SK-N-SH (cell line): ENCODE measurements at regions not wholly inside any gene's neighbourhood (a gene's known extent, or its start where the extent isn't known, plus 50 kb on each side); places are given as distances from the start of the nearest gene placed in this dataset.

Experiments
- CTCF ChIA-PET: fragments of 300-600, 350-600 bp; formaldehyde crosslinking; extraction: SDS; loops from one replicate; lab custom pipeline; 2021; lab: Yijun Ruan, JAX
- POLR2A ChIA-PET: fragments of 350-600 bp; sonication (Branson Sonifier 250); formaldehyde crosslinking; extraction: SDS; loops from one replicate; lab custom pipeline; 2020; ENCODE audit warnings: antibody characterized with exemption, inconsistent platforms; lab: Yijun Ruan, JAX
- DNase-seq: peaks from one replicate; pipeline ENCODE4 v3.0.0; 2012
- H2AFZ ChIP-seq: fragments of 200-600 bp; sonication (generic); 2 replicates; pipeline ENCODE4 v1.8.1; 2016; ENCODE audit warnings: antibody characterized with exemption, mild to moderate bottlenecking, low read depth
- H3F3A ChIP-seq: fragments of 200-600 bp; sonication (generic); replicated peaks from 2 replicates; pipeline ENCODE3; 2016; ENCODE audit warnings: antibody characterized with exemption, mild to moderate bottlenecking; ENCODE audit not compliant: insufficient read depth
- H3K27ac ChIP-seq, 2 experiments: fragments of 200-500 bp in 1 of 2; fragments of 200-600 bp in 1 of 2; sonication (Bioruptor generic) in 1 of 2; sonication (generic), shearing (Covaris generic) in 1 of 2; 2 replicates each; pipeline versions ENCODE4 v1.5.1 to v1.6.1; 2014 to 2016; ENCODE audit warnings: low read depth in 2 of 2, inconsistent platforms in 1 of 2, low read length in 1 of 2, mild to moderate bottlenecking in 1 of 2, mixed read lengths in 1 of 2
- H3K27me3 ChIP-seq: fragments of 200-600 bp; sonication (generic), shearing (Covaris generic); 2 replicates; pipeline ENCODE4 v1.6.1; 2016; ENCODE audit warnings: mixed run types; ENCODE audit not compliant: insufficient read depth
- H3K36me3 ChIP-seq, 2 experiments: fragments of 200-500 bp in 1 of 2; fragments of 200-600 bp in 1 of 2; sonication (Bioruptor generic) in 1 of 2; sonication (generic) in 1 of 2; replicated peaks in 1 of 2; 2 replicates each; pipeline versions ENCODE3 to v1.5.1; 2014 to 2016; ENCODE audit warnings: low read length in 1 of 2, mild to moderate bottlenecking in 1 of 2; ENCODE audit not compliant: insufficient read depth in 2 of 2, control insufficient read depth in 1 of 2
- H3K4me1 ChIP-seq, 2 experiments: fragments of 200-500 bp in 1 of 2; fragments of 200-600 bp in 1 of 2; sonication (Bioruptor generic) in 1 of 2; sonication (generic), shearing (Covaris generic) in 1 of 2; 2 replicates each; pipeline versions ENCODE4 v1.5.1 to v1.6.1; 2014 to 2016; ENCODE audit warnings: low read depth in 1 of 2, low read length in 1 of 2, mixed run types in 1 of 2; ENCODE audit not compliant: insufficient read depth in 2 of 2, control insufficient read depth in 1 of 2
- H3K4me2 ChIP-seq: fragments of 200-600 bp; sonication (generic), shearing (Covaris generic); 2 replicates; pipeline ENCODE4 v1.6.1; 2017; ENCODE audit warnings: mixed run types
- H3K4me3 ChIP-seq, 2 experiments: fragments of 200-500 bp in 1 of 2; fragments of 200-600 bp in 1 of 2; sonication (Bioruptor generic) in 1 of 2; sonication (generic), shearing (Covaris generic) in 1 of 2; 2 replicates each; pipeline versions ENCODE4 v1.5.1 to v1.8.1; 2014 to 2016; ENCODE audit warnings: low read depth in 2 of 2, inconsistent platforms in 1 of 2, low read length in 1 of 2, mild to moderate bottlenecking in 1 of 2, mixed read lengths in 1 of 2, moderate library complexity in 1 of 2
- H3K79me2 ChIP-seq: fragments of 200-600 bp; sonication (generic); 2 replicates; pipeline ENCODE4 v1.8.1; 2017; ENCODE audit warnings: mild to moderate bottlenecking; ENCODE audit not compliant: insufficient read depth
- H3K9ac ChIP-seq: fragments of 200-600 bp; sonication (generic); 2 replicates; pipeline ENCODE4 v1.6.1; 2017; ENCODE audit warnings: mixed run types
- H3K9me2 ChIP-seq: fragments of 200-600 bp; sonication (generic); 2 replicates; pipeline ENCODE4 v1.6.1; 2017; ENCODE audit warnings: mixed run types
- H3K9me3 ChIP-seq: fragments of 200-600 bp; sonication (generic); 2 replicates; pipeline ENCODE4 v1.6.1; 2017; ENCODE audit warnings: mixed run types, mild to moderate bottlenecking, moderate library complexity
- H4K20me1 ChIP-seq: fragments of 200-600 bp; sonication (generic); 2 replicates; pipeline ENCODE4 v1.6.1; 2017; ENCODE audit warnings: mild to moderate bottlenecking, mixed run types; ENCODE audit not compliant: insufficient read depth
- CHD2 ChIP-seq: fragments of 150-350 bp; IDR thresholded peaks from 2 replicates; pipeline ENCODE4 v1.6.1; 2018; ENCODE audit warnings: low read length; ENCODE audit not compliant: partially characterized antibody
- EP300 ChIP-seq, 2 experiments: IDR thresholded peaks; 2 replicates each; pipeline versions ENCODE4 v1.4.0 to v1.6.1; 2012; ENCODE audit warnings: borderline replicate concordance in 1 of 2, low read depth in 1 of 2, low read length in 1 of 2
- FOXJ3 ChIP-seq: sonication (generic); formaldehyde crosslinking; IDR thresholded peaks from 2 replicates; pipeline ENCODE4 v1.5.1; 2020; ENCODE audit warnings: mild to moderate bottlenecking, missing genetic modification reagents
- GATA2 ChIP-seq: sonication (generic); formaldehyde crosslinking; IDR thresholded peaks from 2 replicates; pipeline ENCODE4 v1.5.0; 2020; ENCODE audit warnings: mild to moderate bottlenecking, missing genetic modification reagents
- MEF2A ChIP-seq: IDR thresholded peaks from 2 replicates; pipeline ENCODE4 v1.4.0; 2012; ENCODE audit warnings: low read depth, borderline replicate concordance
- MXI1 ChIP-seq: IDR thresholded peaks from 2 replicates; pipeline ENCODE4 v1.6.1; 2012; ENCODE audit warnings: mild to moderate bottlenecking, low read depth, low read length, improper control_type of control experiment
- NRF1 ChIP-seq: IDR thresholded peaks from 2 replicates; pipeline ENCODE4 v1.6.1; 2012; ENCODE audit warnings: low read depth, mild to moderate bottlenecking, low read length
- RAD21 ChIP-seq: IDR thresholded peaks from 2 replicates; pipeline ENCODE4 v1.6.1; 2012; ENCODE audit warnings: mild to moderate bottlenecking, low read length
- RCOR1 ChIP-seq: fragments of 150-350 bp; IDR thresholded peaks from 2 replicates; pipeline ENCODE4 v1.6.1; 2017; ENCODE audit warnings: antibody characterized with exemption, low read length
- RFX5 ChIP-seq: IDR thresholded peaks from 2 replicates; pipeline ENCODE4 v1.6.1; 2012; ENCODE audit warnings: mild to moderate bottlenecking, improper control_type of control experiment, low read length
- SMC3 ChIP-seq: IDR thresholded peaks from 2 replicates; pipeline ENCODE4 v1.6.1; 2012; ENCODE audit warnings: low read depth, low read length, improper control_type of control experiment
- TAF1 ChIP-seq: IDR thresholded peaks from 2 replicates; pipeline ENCODE4 v1.6.1; 2012; ENCODE audit warnings: low read depth, mild to moderate bottlenecking, low read length, moderate library complexity, borderline replicate concordance
- TCF12 ChIP-seq: IDR thresholded peaks from 2 replicates; pipeline ENCODE4 v1.4.0; 2012
- WGBS: methylation state at CpG from one replicate; pipeline ENCODE4 v1.1.6; 2017; ENCODE audit warnings: low lambda C conversion rate; 5-methylcytosine and 5-hydroxymethylcytosine counted together
- TF ChIP-seq, protein P1 (sequence below): IDR thresholded peaks from 2 replicates; pipeline ENCODE4; 2012

DNA sequence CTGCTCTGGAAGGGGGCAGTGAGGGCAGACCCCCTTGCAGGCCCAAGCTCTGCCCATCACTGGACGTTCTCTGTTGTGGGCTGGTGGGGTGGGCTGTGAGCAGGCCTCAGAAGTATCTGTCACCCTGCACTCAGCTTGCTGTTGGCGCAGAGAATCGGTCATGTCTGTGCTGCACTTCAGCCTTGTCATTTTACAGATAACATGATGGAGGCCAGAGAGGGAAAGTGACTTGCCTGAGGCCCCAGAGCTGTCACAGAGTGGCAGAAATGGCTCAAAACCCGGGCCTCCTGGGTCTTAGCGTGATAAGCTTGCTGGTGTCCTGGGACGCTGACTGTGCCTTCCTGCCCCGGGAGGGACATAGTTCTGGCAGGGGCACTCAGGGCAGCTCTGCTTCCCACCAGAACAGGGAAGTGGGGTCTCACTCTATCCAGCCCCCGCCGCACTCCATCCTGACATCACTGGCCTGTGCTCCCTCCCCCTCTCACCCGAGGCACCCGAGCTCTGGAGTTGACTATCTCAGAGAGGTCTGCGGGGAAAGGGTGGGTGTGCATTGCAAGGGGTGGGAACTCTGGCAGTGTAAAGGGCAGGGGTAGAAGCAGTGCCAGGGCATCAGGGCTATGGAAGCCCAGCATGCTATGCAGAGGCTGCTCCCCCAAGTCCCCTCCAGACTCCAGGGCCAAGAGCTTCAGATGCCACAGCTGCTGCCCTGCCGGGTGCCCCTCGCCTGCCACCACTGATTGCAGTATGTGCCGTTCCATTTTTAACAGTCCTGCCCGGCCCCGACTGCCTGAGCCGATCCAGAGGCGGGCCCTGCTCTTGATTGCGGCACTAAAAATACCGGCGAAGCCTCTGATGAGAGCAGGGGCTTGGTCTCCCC lies 50.4 kb upstream of the NECTIN1 start:
- Histone ChIP-seq H3K36me3 (no peaks in the 10 kb centered on the region), H3K9me2 (no peaks in the 10 kb centered on the region), H3K4me2 (no peak overlapping the region), H2AFZ (no peak overlapping the region), H3F3A (no peaks in the 10 kb centered on the region), H3K4me1 (peaks cover 0 to 78% of the 10 kb centered on the region in 2 experiments; a peak in 2 of 4 replicates), H3K79me2 (no peaks in the 10 kb centered on the region), H3K9me3 (no peaks in the 10 kb centered on the region), H4K20me1 (no peaks in the 10 kb centered on the region), H3K27ac (peak overlapping the region in 1 of 2 experiments; percentile 100; a peak in 2 of 4 replicates), H3K9ac (no peak overlapping the region), H3K4me3 (no peak overlapping the region; a peak in 1 of 4 replicates), H3K27me3 (no peaks in the 10 kb centered on the region; the same call in none of the 2 replicates)
- CTCF ChIA-PET, result interaction anchor here (0.7 to 4.0 kb wide), 25 partner anchors 9 to 328 kb away, joined by 3 to 23 read pairs (median 4); partner anchors contain the start of gene NECTIN1
- 12% methylated on average over 21 of the region's 22 CpGs for WGBS
- TF ChIP-seq RAD21, result peak; percentile 10
- TF ChIP-seq TAF1, result no peak
- TF ChIP-seq CHD2, result peak; percentile 77
- peak; percentile 96 for TF ChIP-seq FOXJ3 (CRISPR knock-in tag)
- TF ChIP-seq, protein P1, sequence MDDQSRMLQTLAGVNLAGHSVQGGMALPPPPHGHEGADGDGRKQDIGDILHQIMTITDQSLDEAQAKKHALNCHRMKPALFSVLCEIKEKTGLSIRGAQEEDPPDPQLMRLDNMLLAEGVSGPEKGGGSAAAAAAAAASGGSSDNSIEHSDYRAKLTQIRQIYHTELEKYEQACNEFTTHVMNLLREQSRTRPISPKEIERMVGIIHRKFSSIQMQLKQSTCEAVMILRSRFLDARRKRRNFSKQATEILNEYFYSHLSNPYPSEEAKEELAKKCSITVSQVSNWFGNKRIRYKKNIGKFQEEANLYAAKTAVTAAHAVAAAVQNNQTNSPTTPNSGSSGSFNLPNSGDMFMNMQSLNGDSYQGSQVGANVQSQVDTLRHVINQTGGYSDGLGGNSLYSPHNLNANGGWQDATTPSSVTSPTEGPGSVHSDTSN, result peak; percentile 40
- TF ChIP-seq MEF2A, result no peak
- peak; percentile 97 for TF ChIP-seq GATA2 (CRISPR knock-in tag)
- TF ChIP-seq MXI1, result peak; percentile 85
- peak in 1 of 2 experiments; percentile 99; a peak in 2 of 4 replicates for TF ChIP-seq EP300 (IDR thresholded peaks at IDR 0.05; ENCODE audit: borderline replicate concordance in 1 of 2, low read depth in 1 of 2, low read length in 1 of 2)
- no peak for TF ChIP-seq NRF1
- TF ChIP-seq RCOR1, result peak; percentile 88
- TF ChIP-seq TCF12, result peak; percentile 64
- TF ChIP-seq RFX5, result peak; percentile 36; the same call in 1 of the 2 replicates
- peak; percentile 14; the same call in 1 of the 2 replicates for TF ChIP-seq SMC3
- DNase-seq, result peak; percentile 86
- POLR2A ChIA-PET, result interaction anchor here (0.7 to 4.3 kb wide), 29 partner anchors 8 to 329 kb away, joined by 3 to 87 read pairs (median 6); partner anchors contain the start of gene NECTIN1
